Body of pancreas (tissue), 4 donors: ENCODE measurements at regions not wholly inside any gene's neighbourhood (a gene's known extent, or its start where the extent isn't known, plus 50 kb on each side); places are given as distances from the start of the nearest gene placed in this dataset.

ENCODE experiments used
- CTCF ChIP-seq, 7 experiments: fragments of 450-650 bp in 4 of 7; fragments of 200-600 bp in 3 of 7; sonication (generic) in 3 of 7; IDR thresholded peaks; one replicate each; pipeline ENCODE4 v1.5.1; 2016 to 2019; ENCODE audit warnings: antibody characterized with exemption in 7 of 7
- POLR2A ChIP-seq, 3 donors: fragments of 450-650 bp; IDR thresholded peaks; one replicate each; pipeline ENCODE4 v1.6.1; 2016; ENCODE audit warnings: antibody characterized with exemption in 3 of 3, mild to moderate bottlenecking in 2 of 3

GRCh38 chr4:41362621-41363383 lies 106.1 kb downstream of the UCHL1 start:
- no peak for TF ChIP-seq POLR2A (IDR thresholded peaks at IDR 0.05)
- no peak for TF ChIP-seq CTCF (IDR thresholded peaks at IDR 0.05)
